ENCODE measurements at regions not wholly inside any gene's neighbourhood (a gene's known extent, or its start where the extent isn't known, plus 50 kb on each side); places are given as distances from the start of the nearest gene placed in this dataset.

DNA sequence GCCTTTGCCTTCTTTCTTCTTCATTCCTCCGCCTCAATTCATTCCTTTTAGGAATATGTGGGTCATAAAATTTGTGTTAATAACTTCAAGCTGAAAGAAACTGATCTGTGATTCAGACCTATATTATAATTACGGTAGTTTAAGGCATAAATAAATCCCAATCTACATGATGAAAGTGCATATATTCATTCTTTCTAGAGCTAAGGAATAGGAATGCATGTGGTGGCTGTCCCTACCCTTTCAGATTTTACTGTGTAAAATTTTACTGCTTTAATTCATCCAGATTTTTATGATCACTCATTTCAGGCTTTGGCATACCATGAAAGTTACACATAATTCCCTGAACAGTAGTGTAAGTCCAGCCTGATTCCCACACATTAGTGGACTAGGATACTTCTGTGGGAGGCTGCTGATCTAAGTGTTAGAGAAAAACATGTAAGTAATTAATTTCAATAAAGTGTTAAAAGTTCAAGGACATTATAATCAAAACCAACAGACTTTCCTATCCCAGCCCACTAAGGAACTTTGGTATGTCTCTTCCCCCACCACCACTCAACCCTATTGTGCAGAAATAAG lies 83.1 kb downstream of the HINT1 start:
- Histone ChIP-seq H3K4me1 (no peaks in the 10 kb centered on the region), H3K27ac (peak overlapping the region; percentile 31), H3K27me3 (no peaks in the 10 kb centered on the region), H3K4me3 (no peak overlapping the region), H3K9me3 (no peaks in the 10 kb centered on the region), H3K36me3 (no peaks in the 10 kb centered on the region)
- TF ChIP-seq POLR2A (IDR thresholded peaks at IDR 0.05) (no peak), POLR2AphosphoS5 (IDR thresholded peaks at IDR 0.05) (no peak), EP300 (IDR thresholded peaks at IDR 0.05) (no peak)
- TF ChIP-seq, protein P1, sequence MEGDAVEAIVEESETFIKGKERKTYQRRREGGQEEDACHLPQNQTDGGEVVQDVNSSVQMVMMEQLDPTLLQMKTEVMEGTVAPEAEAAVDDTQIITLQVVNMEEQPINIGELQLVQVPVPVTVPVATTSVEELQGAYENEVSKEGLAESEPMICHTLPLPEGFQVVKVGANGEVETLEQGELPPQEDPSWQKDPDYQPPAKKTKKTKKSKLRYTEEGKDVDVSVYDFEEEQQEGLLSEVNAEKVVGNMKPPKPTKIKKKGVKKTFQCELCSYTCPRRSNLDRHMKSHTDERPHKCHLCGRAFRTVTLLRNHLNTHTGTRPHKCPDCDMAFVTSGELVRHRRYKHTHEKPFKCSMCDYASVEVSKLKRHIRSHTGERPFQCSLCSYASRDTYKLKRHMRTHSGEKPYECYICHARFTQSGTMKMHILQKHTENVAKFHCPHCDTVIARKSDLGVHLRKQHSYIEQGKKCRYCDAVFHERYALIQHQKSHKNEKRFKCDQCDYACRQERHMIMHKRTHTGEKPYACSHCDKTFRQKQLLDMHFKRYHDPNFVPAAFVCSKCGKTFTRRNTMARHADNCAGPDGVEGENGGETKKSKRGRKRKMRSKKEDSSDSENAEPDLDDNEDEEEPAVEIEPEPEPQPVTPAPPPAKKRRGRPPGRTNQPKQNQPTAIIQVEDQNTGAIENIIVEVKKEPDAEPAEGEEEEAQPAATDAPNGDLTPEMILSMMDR (IDR thresholded peaks at IDR 0.05) = no peak
- WGBS = 57% methylated on average over 2 of the region's 2 CpGs
- no peak for DNase-seq (ENCODE audit: low spot score in 2 of 2)

DNA sequence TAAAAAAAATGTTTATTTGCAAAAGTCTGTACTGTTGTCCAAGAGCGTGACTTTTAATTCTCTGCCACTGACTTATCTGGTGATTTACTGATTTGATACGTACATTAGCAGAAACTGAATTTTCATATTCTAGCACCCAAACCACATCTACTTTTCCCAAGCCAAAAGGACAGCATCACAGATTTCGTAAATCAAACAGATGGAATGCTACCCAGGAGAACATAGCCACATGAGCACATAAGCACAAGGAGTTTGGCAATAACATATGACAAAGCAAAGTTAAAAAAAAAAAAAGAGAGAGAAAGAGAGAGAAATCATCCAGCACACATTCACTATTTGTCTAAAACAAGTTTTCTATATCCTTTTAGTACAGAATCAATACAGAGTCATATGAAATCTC lies 83.7 kb downstream of the HINT1 start:
- H3K9me3 ChIP-seq = no peaks in the 10 kb centered on the region
- TF ChIP-seq POLR2A (IDR thresholded peaks at IDR 0.05) (no peak), POLR2AphosphoS5 (IDR thresholded peaks at IDR 0.05) (no peak), EP300 (IDR thresholded peaks at IDR 0.05) (no peak)
- TF ChIP-seq, protein P1 (IDR thresholded peaks at IDR 0.05) = no peak
- H3K27me3 ChIP-seq = no peaks in the 10 kb centered on the region
- no peak for DNase-seq (ENCODE audit: low spot score in 2 of 2)
- no peaks in the 10 kb centered on the region for H3K36me3 ChIP-seq
- no peaks in the 10 kb centered on the region for H3K4me1 ChIP-seq
- whole genome bisulfite sequencing = 55% methylated on average over 3 of the region's 3 CpGs
- H3K4me3 ChIP-seq = no peak overlapping the region
- H3K27ac ChIP-seq = no peak overlapping the region

DNA sequence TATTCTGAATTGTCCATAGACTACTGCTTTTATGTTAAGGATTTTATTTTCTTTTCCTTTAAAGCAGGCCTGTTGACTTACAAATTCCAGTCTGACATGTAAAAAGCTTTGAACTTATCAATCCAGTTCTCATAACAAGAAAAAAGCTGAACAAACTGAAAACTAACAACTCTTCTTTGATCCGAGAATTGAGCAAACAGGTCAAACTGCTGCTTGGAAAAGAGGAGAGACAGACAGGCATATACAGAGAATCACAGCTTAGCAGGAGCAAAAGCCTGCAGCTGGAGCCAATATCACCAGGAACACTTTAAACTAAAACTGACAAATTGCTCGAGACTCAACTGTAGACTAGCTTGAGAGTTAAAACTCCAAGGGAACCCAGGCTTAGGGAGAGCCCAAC lies 85.8 kb downstream of the HINT1 start:
- Histone ChIP-seq H3K36me3 (no peaks in the 10 kb centered on the region), H3K4me3 (no peak overlapping the region), H3K27ac (no peak overlapping the region), H3K4me1 (no peaks in the 10 kb centered on the region), H3K9me3 (no peaks in the 10 kb centered on the region), H3K27me3 (no peaks in the 10 kb centered on the region)
- WGBS = 80% methylated on average over 2 of the region's 2 CpGs
- TF ChIP-seq POLR2A (IDR thresholded peaks at IDR 0.05) = no peak
- TF ChIP-seq POLR2AphosphoS5 (IDR thresholded peaks at IDR 0.05) = no peak
- TF ChIP-seq, protein P1 (IDR thresholded peaks at IDR 0.05) = no peak
- no peak for TF ChIP-seq EP300 (IDR thresholded peaks at IDR 0.05)
- DNase-seq (ENCODE audit: low spot score in 2 of 2) = no peak

DNA sequence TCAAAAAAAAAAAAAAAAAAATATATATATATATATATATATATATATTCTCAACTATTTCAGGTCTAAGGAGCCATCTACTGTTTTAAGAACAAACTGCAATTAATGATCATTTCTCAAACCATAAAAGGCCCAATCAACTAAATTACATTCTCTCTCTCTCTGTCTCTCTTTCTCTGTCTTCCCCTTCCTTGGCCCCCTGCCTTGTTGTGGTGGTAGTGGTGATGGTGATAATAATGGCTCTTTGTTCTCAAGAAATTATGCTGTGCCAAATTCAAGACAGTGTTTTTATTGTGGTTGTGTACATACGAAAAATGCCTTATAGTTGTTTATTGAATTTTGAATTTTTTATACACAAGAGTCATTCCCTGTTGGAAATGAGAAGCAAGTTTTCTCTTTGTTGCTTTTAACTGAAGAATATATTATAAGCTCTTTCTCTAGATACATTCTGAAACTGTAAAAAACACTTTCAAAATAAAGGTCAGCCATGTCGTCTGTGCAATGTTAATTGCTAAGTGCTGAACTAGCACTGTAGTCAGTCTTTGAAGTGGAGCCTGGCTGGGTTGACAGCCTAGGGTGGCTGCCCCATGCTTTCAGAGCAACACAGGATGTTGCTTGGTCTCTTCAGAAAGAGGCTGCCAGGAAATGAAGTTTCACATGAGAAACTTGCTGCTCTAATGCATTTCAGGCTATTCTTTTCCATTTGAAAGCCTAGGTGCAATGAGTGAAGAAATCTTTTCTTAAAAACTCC lies 96.0 kb downstream of the HINT1 start:
- TF ChIP-seq EP300 (IDR thresholded peaks at IDR 0.05) (no peak), POLR2A (IDR thresholded peaks at IDR 0.05) (no peak), POLR2AphosphoS5 (IDR thresholded peaks at IDR 0.05) (no peak)
- TF ChIP-seq, protein P1 (IDR thresholded peaks at IDR 0.05) = no peak
- no peaks in the 10 kb centered on the region for H3K4me1 ChIP-seq
- peaks cover 13% of the 10 kb centered on the region for H3K9me3 ChIP-seq
- 61% methylated on average over 2 of the region's 2 CpGs for WGBS
- H3K27me3 ChIP-seq = no peaks in the 10 kb centered on the region
- DNase-seq (ENCODE audit: low spot score in 2 of 2) = no peak
- H3K36me3 ChIP-seq = no peaks in the 10 kb centered on the region
- H3K4me3 ChIP-seq = no peak overlapping the region
- no peak overlapping the region for H3K27ac ChIP-seq

DNA sequence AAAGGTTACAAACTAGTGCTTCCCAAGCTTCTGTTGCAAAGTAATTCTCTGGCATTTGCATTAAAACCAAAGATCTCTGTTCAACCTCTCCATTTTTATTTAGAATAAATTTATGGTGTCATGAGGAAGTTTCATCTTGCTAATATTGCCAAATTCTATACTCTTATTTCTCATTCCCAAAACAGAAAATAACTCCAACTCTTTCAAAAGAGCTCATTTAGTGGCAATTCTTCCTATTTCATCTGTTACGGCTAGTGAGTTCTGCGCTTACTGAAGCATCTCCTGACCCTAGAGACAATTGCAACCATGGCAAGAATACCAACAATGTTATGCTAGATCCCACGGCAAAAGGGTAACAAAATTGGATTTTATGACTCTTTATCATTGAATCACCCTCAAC lies 97.0 kb downstream of the HINT1 start:
- H3K4me3 ChIP-seq = no peak overlapping the region
- H3K36me3 ChIP-seq = no peaks in the 10 kb centered on the region
- no peaks in the 10 kb centered on the region for H3K27me3 ChIP-seq
- H3K27ac ChIP-seq = no peak overlapping the region
- WGBS = 98% methylated on average over 3 of the region's 3 CpGs
- no peaks in the 10 kb centered on the region for H3K4me1 ChIP-seq
- TF ChIP-seq, protein P1 (IDR thresholded peaks at IDR 0.05) = no peak
- TF ChIP-seq EP300 (IDR thresholded peaks at IDR 0.05) = no peak
- TF ChIP-seq POLR2A (IDR thresholded peaks at IDR 0.05) = no peak
- peaks cover 13% of the 10 kb centered on the region for H3K9me3 ChIP-seq
- DNase-seq (ENCODE audit: low spot score in 2 of 2) = no peak
